Neural cell (in vitro differentiated cells): ENCODE measurements at regions not wholly inside any gene's neighbourhood (a gene's known extent, or its start where the extent isn't known, plus 50 kb on each side); places are given as distances from the start of the nearest gene placed in this dataset.

Experiments used
- EP300 ChIP-seq: fragments of 450-650 bp; conservative IDR thresholded peaks from 2 replicates; pipeline ENCODE4 v1.6.1; 2014; ENCODE audit warnings: antibody characterized with exemption, mild to moderate bottlenecking, moderate library complexity; ENCODE audit not compliant: poor library complexity, severe bottlenecking
- POLR2AphosphoS5 ChIP-seq: IDR thresholded peaks from 2 replicates; pipeline ENCODE4 v1.6.1; 2012
- TF ChIP-seq, protein P1 (sequence below): fragments of 450-650 bp; IDR thresholded peaks from 2 replicates; pipeline ENCODE4 v1.5.1; 2014; ENCODE audit warnings: antibody characterized with exemption, mild to moderate bottlenecking, moderate library complexity; ENCODE audit not compliant: poor library complexity, severe bottlenecking
- TF ChIP-seq, protein P2 (sequence below): IDR thresholded peaks from 2 replicates; pipeline ENCODE4 v1.6.1; 2012; ENCODE audit warnings: borderline replicate concordance

GRCh38 chr10:94123258-94123995, 129.7 kb downstream of the PLCE1 start:
- TF ChIP-seq, protein P1, sequence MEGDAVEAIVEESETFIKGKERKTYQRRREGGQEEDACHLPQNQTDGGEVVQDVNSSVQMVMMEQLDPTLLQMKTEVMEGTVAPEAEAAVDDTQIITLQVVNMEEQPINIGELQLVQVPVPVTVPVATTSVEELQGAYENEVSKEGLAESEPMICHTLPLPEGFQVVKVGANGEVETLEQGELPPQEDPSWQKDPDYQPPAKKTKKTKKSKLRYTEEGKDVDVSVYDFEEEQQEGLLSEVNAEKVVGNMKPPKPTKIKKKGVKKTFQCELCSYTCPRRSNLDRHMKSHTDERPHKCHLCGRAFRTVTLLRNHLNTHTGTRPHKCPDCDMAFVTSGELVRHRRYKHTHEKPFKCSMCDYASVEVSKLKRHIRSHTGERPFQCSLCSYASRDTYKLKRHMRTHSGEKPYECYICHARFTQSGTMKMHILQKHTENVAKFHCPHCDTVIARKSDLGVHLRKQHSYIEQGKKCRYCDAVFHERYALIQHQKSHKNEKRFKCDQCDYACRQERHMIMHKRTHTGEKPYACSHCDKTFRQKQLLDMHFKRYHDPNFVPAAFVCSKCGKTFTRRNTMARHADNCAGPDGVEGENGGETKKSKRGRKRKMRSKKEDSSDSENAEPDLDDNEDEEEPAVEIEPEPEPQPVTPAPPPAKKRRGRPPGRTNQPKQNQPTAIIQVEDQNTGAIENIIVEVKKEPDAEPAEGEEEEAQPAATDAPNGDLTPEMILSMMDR, result no peak
- TF ChIP-seq EP300 (no peak), POLR2AphosphoS5 (no peak)
- TF ChIP-seq, protein P2, sequence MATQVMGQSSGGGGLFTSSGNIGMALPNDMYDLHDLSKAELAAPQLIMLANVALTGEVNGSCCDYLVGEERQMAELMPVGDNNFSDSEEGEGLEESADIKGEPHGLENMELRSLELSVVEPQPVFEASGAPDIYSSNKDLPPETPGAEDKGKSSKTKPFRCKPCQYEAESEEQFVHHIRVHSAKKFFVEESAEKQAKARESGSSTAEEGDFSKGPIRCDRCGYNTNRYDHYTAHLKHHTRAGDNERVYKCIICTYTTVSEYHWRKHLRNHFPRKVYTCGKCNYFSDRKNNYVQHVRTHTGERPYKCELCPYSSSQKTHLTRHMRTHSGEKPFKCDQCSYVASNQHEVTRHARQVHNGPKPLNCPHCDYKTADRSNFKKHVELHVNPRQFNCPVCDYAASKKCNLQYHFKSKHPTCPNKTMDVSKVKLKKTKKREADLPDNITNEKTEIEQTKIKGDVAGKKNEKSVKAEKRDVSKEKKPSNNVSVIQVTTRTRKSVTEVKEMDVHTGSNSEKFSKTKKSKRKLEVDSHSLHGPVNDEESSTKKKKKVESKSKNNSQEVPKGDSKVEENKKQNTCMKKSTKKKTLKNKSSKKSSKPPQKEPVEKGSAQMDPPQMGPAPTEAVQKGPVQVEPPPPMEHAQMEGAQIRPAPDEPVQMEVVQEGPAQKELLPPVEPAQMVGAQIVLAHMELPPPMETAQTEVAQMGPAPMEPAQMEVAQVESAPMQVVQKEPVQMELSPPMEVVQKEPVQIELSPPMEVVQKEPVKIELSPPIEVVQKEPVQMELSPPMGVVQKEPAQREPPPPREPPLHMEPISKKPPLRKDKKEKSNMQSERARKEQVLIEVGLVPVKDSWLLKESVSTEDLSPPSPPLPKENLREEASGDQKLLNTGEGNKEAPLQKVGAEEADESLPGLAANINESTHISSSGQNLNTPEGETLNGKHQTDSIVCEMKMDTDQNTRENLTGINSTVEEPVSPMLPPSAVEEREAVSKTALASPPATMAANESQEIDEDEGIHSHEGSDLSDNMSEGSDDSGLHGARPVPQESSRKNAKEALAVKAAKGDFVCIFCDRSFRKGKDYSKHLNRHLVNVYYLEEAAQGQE, result no peak
